ENCODE measurements at regions not wholly inside any gene's neighbourhood (a gene's known extent, or its start where the extent isn't known, plus 50 kb on each side); places are given as distances from the start of the nearest gene placed in this dataset.
"Not testable (repeated sequence)": the region's sequence is repeated elsewhere in the genome, so short reads cannot be mapped to it uniquely, and the experiment has no call there.

DNA sequence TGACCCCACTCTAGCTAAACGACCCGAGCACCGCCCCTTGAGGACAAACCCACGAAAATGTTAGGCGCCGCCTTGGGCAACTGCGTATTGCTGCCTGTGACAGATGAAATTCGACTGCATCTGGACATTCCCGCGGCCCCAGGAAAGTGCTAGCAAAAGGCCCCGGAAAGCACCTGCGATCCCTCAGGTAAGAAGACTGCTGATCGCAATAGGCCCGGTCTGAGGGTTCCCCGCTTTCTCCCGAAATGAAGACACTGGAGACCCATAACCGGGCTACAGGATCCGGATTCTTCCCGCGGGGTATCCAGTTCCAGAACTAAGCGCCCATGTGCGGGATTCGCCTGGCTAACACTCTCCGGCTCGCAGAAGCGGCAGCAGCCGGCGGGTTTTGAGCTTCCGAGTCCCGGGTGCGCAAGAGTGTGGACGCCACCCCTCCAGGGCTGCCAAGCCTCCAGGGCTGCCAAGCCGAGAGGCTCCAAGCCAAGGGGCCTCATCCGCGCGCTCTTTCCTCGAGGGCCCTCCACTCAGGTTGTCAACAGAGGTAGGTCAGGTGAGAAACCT lies 157.9 kb upstream of the NBPF11 start:
- no peak for DNase-seq

DNA sequence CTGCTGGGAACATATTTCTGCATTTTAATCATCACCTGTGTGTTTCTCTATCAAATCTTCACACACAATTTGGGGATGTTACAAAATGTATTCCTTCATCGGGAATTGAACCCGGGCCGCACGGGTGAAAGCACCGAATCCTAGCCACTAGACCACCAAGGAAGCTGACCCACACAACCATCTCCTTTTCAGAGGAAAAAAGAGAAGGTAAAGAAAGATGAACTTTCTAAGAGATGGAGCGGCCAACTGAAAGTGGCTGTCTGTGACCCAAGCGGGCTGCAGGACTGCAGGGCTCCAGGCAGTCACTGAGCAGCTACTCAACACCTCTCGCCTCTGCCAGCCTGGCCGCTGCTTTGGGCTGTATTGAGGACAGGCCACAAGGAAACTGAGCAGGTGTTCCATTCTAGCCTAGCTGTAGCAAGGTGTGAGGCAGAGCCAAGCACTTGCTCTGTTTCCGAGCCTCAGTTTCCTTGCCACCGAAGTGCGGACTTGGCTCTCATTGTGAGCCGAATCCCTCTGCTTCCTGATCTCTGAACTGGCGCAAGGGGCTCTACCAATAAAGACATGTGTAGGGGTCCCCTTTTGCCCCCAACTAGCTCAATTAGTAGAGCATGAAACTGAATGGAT lies 156.9 kb upstream of the NBPF11 start:
- no peak for DNase-seq

DNA sequence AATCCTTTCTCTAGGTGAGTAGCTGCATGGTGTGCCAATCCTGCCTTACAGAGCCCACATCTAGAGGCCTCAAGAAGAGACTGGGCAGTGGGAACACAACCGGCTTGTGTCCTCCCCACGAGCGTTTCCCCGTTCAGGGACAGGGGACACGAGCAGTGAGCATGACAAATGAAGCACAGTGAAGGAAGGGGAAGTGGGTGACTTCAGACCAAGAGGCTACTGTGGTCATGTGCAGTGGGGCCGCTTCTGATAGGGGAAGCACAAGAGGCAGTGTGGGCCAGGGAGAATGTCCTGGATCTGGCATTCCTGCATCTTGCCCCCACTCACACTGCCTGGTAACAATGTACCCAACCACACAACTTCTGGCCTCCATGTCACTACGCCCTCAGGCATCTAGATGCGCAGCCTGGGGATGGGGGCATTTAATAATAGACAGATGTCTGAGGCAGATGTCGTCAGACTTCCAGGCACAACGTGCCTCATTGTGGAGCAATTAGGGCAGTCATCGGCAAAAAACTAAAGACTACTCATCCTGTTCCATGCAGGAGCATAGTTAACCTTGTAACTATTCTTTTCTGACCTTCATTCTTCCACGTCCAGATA lies 155.6 kb upstream of the NBPF11 start:
- peak in 1 of 2 experiments; percentile 6 for DNase-seq

DNA sequence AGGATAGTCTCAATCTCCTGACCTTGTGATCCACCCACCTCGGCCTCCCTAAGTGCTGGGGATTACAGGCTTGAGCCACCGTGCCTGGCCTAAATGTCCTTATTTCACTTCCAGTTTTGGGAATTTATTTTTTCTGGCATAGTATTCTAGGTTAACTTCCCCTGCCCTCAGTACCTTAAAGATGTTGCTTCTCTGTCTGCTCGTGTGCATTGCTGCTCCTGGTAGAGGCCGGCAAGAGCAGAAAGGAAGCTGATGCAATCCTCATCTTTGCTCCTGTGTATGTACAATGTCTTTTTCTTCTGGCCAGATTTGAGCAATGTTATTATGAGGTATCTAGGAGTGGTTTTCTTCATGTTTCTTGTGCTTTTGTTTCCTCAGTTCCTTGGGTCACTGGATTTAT lies 152.9 kb upstream of the NBPF11 start:
- DNase-seq = not testable (repeated sequence)

DNA sequence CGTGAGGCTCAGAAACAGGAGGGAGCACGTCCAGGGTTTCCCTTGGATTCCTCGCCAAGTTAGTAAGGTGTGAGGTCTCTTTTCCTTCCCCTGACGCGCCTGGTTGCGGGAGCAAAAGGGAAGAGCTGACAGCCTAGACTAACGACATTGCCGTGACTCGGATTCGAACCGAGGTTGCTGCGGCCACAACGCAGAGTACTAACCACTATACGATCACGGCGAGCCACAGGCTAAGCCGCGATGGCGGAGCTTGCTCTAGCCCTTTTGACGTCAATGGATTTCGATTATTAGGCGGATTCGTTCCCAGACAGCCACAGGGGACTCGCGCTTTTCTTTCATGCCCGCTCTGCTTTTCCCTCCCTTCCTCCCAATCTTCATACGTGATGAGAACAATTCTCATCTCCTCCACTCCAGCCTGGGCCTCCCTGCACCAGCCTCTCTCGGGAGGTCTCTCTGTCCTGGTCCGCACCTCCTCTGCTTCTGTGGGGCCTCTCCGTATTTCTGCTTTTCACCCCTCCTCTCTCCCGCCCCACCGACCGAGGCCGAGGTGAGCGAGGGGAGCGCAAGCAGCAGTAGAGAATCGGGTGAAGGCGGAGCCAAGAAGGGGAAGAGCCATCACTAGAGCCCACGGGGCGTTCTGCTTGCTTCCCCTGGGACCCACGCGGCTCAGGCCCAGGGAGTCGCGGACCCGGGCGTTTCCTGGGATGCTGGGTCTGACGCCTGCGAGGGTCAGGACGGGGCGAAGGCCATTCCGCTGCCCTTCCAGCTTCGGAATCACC lies 150.7 kb upstream of the NBPF11 start:
- not testable (repeated sequence) for DNase-seq

DNA sequence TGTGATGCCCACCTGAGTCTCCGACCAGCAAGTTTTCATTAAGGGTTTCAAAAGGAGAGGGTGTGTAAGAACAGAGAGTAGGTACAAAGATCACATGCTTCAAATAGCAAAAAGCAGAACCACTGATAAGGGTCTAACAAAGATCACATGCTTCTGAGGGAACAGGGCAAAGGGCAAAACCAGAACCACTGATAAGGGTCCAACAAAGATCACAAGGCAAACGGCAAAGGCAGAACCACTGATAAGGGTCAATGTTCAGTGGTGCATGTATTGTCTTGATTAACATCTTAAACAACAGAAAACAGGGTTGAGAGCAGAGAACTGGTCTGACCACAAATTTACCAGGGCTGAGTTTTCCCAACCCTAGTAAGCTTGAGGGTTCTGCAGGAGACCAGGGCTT lies 145.8 kb upstream of the NBPF11 start:
- not testable (repeated sequence) for DNase-seq

DNA sequence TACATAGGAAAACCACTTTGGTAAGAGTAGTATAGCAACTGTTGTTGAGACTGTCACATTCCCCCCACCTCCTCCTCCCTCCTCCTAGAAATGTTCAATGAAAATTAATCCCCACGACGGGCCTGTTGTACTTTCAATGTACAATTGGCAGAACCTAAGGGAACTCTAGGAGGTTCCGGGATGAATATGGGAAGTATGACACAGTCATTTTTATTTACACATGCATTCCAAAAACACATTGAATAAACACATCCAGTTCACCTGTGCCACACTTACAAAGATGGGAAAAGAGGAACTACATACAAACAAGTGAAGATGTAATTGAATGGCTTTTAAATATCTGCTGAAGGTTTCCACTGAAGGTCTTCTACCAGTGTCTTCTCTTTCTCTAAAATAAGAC lies 144.4 kb upstream of the NBPF11 start:
- no peak for DNase-seq

DNA sequence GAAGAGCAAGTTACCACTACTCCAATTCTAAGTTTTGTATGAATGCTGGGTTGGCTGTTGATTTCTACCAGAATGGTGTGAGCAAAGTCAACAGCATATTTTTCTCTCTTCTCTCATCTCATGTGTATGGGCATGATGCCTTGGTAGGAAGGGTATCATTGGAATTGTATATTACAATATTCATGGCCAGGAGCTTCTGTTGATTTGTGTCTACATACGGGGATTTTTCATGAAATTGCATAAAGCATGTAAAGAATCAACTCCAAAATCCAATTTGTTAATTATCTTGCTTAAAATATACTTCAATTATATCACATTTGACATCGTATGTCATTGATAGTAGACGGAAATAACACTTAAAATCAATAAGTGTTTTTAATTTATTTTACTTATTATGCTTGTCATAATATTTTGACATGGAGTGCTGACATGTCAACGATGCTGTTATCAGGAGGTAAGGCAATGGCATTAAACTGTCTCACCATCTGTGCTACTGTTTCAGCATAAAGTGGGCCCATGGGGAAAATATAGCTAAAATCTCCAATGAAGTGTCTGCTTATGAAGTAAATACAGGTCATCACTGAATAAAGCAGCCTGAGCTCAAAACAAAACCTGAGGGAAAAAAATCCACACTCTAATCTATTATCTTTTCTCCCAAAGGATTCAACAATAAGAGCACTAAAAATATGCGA lies 142.2 kb upstream of the NBPF11 start:
- peak; percentile 4 to 25 for DNase-seq

DNA sequence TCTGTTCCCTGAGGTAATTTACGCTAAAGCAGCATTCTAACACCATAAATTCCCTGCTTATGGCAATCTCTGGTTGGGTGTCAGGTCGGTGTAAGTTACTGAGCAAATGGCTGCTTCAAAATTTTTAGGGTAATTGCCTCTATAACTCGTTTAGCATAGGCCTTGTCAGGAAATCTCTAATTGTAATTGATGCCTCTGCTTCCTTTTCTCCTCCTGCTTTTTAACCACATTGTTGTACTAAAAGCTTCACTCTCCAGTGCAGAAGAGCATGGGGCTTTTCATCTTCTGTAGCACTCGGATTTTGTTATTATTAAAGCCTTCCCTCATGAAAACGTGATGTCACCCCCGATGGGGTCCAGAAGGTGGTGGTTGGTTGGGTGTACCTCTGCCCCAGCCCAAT lies 141.6 kb upstream of the NBPF11 start:
- DNase-seq = no peak

DNA sequence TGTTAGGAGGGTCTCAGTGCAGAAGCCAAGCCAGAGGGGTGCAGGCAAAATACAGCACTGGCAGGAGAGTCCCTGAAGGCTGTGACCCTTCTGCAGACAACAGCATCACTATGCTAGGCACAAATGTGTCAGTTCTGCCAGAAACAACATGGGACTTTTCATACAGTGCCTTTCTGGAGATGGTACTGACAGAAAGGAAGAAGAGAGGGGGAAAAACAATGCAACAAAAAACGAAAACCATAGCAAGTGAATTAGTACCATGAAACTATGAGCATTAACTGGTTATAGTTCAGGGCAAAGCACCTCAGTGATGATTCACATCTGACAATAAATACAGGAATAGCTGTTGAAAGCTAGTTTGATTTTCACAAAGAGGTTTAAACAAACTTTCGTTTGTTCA lies 140.8 kb upstream of the NBPF11 start:
- no peak for DNase-seq

DNA sequence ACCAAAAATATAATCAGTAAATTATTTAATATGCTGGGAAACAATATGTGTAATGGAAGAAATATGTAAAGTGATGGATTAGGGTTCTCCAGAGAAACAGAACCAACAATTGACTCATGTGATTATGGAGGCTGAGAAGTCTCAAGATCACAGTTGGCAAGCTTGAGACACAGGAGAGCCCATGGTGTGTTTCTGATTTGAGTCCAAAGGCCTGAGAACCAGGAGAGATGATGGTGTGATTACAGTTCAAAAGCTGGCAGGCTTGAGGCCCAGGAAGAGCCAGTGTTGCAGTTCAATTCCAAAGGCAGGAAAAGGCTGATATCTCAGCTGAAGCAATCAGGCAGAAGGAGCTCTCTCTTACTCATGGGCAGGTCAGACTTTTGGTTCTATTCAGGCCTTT lies 138.8 kb upstream of the NBPF11 start:
- DNase-seq = no peak

DNA sequence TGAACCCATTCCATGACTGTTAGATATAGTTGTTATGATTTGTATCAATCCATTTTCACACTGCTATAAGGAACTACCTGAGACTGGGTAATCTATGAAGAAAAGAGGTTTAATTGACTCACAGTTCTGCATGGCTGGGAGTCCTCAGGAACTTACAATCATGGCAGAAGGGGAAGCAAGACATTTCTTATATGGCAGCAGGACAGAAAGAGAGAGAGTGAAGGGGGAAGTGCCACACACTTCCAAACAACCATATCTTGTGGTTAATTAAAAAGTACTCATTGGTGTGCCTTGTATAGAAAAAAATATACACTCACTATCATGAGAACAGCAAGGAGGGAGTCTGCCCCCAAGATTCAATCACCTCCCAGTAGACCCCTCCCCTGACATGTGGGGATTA lies 137.6 kb upstream of the NBPF11 start:
- DNase-seq = no peak

DNA sequence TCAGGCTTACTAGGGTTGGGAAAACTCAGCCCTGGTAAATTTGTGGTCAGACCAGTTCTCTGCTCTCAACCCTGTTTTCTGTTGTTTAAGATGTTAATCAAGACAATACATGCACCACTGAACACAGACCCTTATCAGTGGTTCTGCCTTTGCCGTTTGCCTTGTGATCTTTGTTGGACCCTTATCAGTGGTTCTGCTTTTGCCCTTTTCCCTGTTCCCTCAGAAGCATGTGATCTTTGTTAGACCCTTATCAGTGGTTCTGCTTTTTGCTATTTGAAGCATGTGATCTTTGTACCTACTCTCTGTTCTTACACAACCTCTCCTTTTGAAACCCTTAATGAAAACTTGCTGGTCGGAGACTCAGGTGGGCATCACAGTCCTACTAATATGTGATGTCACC lies 133.9 kb upstream of the NBPF11 start:
- not testable (repeated sequence) for DNase-seq

DNA sequence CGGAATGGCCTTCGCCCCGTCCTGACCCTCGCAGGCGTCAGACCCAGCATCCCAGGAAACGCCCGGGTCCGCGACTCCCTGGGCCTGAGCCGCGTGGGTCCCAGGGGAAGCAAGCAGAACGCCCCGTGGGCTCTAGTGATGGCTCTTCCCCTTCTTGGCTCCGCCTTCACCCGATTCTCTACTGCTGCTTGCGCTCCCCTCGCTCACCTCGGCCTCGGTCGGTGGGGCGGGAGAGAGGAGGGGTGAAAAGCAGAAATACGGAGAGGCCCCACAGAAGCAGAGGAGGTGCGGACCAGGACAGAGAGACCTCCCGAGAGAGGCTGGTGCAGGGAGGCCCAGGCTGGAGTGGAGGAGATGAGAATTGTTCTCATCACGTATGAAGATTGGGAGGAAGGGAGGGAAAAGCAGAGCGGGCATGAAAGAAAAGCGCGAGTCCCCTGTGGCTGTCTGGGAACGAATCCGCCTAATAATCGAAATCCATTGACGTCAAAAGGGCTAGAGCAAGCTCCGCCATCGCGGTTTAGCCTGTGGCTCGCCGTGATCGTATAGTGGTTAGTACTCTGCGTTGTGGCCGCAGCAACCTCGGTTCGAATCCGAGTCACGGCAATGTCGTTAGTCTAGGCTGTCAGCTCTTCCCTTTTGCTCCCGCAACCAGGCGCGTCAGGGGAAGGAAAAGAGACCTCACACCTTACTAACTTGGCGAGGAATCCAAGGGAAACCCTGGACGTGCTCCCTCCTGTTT lies 128.9 kb upstream of the NBPF11 start:
- DNase-seq = not testable (repeated sequence)

DNA sequence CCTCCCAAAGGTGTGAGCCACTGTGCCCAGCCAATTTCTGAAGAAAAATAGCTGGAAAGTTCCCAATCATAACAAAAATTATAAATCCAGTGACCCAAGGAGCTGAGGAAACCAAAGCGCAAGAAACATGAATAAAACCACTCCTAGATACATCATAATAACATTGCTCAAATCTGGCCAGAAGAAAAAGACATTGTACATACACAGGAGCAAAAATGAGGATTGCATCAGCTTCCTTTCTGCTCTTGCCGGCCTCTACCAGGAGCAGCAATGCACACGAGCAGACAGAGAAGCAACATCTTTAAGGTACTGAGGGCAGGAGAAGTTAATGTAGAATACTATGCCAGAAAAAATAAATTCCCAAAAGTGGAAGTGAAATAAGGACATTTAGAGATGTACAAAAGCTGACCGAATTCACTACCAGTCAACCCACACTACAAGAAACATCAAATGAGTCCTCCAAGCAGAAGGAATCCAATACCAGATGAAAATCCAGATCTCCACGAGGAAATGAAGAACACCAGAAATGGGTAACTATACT lies 127.0 kb upstream of the NBPF11 start:
- DNase-seq = not testable (repeated sequence)

DNA sequence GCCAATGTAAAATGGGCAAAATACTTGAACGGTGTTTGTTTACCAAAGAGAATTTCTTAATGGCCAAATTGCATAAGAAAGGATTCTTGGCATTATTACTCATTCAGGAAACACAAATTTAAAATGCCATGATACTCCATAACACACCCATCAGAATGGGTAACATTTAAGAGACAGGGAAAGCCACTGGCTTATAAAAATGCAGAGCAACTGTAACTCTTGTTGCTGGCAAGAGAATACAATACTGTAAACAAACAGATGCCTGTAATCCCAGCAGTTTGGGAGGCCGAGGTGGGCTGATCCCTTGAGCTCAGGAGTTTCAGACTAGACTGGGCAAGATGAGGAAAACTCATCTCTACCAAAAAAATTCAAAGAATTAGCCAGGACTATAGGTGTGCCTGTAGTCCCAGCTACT lies 125.8 kb upstream of the NBPF11 start:
- not testable (repeated sequence) for DNase-seq

DNA sequence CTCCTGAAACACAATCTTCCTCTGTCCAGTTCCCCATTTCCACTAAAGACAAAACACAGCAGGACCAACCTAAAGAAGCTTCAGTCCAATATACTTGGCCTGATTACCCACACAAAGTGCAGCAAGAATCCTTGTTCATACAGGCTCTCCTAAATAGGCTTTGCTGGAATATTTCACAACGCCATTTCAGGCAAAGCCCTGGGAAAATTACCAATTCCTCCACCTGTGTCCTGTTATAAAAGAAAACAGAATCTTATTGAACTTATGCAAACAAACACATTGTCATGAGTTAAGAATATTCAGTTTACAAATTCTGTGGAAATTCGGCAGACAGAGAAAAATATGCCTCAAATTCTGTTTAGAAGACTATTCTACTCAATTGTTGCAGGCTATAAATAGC lies 115.0 kb upstream of the NBPF11 start:
- not testable (repeated sequence) for DNase-seq

DNA sequence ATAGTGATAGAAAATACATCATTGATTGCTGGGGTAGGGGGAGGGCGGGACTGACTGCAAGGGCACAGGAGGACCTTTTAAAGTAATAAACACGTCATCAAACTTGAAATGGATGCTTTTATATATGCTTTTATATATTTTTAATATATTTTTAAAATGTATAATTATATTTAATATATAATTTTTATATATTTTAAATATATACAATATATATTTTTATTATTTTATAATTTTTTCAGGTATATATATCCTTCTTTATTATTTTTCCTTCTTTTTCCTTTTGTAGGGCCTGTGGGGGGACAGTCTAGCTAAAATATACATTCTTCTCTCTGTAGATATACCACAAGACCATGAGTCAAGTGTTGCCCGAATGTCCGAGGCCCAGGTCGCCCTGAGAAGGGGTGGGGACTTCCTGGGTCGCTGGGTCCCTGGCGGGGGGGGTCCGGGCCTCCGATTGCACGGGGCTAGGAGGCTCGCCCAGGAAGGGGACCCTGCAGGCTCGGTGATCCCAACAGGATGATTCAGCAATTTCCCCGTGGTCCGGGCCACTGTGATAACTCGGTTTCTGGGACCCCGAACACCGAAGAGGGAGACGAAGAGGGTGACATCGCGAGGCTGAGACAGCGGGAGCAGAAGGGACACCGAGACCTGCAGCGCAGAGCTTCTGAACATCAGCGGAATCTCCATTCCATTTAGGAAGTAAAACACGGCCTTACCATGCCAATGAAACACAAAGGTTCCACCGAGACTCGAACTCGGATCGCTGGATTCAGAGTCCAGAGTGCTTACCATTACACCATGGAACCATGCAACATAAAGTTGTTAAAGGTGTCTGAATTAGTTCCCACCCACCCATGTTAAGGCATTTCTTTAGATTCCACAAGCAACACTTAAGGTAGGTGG lies 112.5 kb upstream of the NBPF11 start:
- DNase-seq = no peak

DNA sequence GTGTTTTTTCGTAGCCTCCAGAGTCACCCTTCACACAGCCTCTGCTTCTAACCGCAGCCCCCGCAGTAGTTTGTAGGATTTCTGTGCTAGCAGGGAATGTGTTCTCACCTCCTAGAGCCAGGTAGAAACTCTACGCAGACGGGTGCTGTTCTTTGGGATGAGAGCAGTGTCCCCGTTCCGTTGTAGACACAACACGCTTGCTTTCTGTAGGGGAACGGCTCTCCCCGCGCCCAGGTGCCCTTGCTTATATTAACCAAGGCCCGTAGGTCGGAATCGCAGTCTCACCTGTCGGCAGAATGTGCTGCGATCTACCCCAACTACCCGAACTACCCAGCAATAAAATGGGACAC lies 111.8 kb upstream of the NBPF11 start:
- DNase-seq = no peak

DNA sequence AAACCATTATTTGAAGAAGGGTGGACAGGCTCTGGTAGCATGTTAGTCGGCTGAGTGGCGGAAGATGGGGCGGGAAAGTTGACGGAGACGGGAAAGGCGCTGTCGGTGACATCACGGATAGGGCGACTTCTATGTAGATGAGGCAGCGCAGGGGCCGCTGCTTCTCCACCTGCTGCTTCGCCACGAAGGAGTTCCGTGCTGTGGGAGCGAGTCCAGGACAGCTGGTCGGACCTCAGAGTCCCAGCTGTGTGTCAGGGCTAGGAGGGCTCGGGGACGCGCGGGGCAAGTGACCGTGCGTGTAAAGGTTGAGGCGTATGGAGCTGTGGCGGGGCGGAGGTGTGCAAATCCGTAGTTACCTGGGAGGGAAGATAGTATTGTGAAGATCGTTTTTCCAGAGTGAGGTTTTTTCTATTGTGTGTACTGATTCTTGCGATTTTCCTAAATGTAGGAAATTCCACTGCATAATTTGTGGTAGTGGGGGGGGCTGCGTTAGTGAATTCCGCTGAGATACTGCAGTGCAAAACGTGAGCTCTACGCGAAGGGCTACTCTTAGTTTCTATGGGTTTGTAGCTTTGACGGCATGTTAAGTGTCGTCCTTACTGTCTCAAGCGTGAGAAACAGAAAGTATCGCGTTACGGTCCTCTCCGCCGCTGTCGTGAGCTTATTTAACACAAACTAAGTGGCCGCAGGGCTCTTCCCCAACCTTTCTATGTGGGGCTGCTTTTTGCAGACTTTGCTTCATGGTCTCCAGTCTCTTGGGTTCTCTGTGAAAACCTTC lies 111.2 kb upstream of the NBPF11 start:
- DNase-seq = peak in 1 of 2 experiments; percentile 48

Measured in NCI-H524 (cell line).